ENCODE measurements at regions not wholly inside any gene's neighbourhood (a gene's known extent, or its start where the extent isn't known, plus 50 kb on each side); places are given as distances from the start of the nearest gene placed in this dataset.

DNA sequence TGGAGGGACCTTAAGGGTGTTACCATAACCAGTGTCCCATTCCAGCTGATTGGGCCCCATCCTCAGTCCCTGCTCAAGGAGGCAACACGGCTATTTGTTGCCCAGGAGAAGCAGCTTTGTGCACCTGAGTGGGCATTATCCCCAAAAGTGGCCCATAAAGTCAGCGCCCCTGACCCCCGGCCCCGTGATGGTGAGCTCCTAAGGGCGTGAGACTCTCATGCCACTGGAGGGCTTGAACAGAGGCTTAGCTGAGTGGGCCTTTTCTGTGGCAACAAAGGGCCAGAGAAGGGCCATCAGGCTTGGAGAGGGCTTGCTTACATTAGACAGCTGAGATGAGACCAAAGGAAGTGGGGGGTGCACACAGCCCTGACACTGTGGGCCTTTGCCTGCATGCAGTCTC, 99.2 kb upstream of the RAB6C start:
- TF ChIP-seq MLX (CRISPR knock-in tag; conservative IDR thresholded peaks at IDR 0.05), result no peak
- no peak for TF ChIP-seq ZNF133 (CRISPR knock-in tag; IDR thresholded peaks at IDR 0.05)
- TF ChIP-seq FOSL1 (tag; conservative IDR thresholded peaks at IDR 0.05), result no peak
- no peak for TF ChIP-seq PATZ1 (CRISPR knock-in tag; IDR thresholded peaks at IDR 0.05; ENCODE audit: borderline replicate concordance)
- no peak for TF ChIP-seq POLR2A (conservative IDR thresholded peaks at IDR 0.05)
- no peak for TF ChIP-seq SMAD3 (CRISPR knock-in tag; conservative IDR thresholded peaks at IDR 0.05)
